HEK293 (cell line): ENCODE measurements at regions not wholly inside any gene's neighbourhood (a gene's known extent, or its start where the extent isn't known, plus 50 kb on each side); places are given as distances from the start of the nearest gene placed in this dataset.

Source experiments
- ZBTB1 ChIP-seq: fragments of 450-650 bp; formaldehyde crosslinking; IDR thresholded peaks from 2 replicates; pipeline ENCODE4 v1.5.1; 2016; ENCODE audit warnings: missing biosample characterization, missing genetic modification characterization
- ZBTB21 ChIP-seq: fragments of 450-650 bp; formaldehyde crosslinking; IDR thresholded peaks from 2 replicates; pipeline ENCODE4 v1.5.1; 2017; ENCODE audit warnings: missing biosample characterization, missing genetic modification characterization
- ZNF221 ChIP-seq: fragments of 450-650 bp; formaldehyde crosslinking; IDR thresholded peaks from 2 replicates; pipeline ENCODE4 v1.5.1; 2017; ENCODE audit warnings: missing biosample characterization, missing genetic modification characterization, borderline replicate concordance
- ZNF24 ChIP-seq: fragments of 450-650 bp; formaldehyde crosslinking; IDR thresholded peaks from 2 replicates; pipeline ENCODE4 v1.5.1; 2016; ENCODE audit warnings: missing biosample characterization, missing genetic modification characterization
- ZNF629 ChIP-seq: fragments of 450-650 bp; formaldehyde crosslinking; IDR thresholded peaks from 2 replicates; pipeline ENCODE4 v1.5.1; 2017; ENCODE audit warnings: missing biosample characterization, missing genetic modification characterization
- TF ChIP-seq, protein P1 (sequence below): fragments of 450-650 bp; formaldehyde crosslinking; IDR thresholded peaks from 2 replicates; pipeline ENCODE4 v1.5.1; 2017; ENCODE audit warnings: missing biosample characterization, missing genetic modification characterization
- TF ChIP-seq, protein P2 (sequence below): fragments of 450-650 bp; formaldehyde crosslinking; IDR thresholded peaks from 2 replicates; pipeline ENCODE4 v1.5.1; 2016; ENCODE audit warnings: missing biosample characterization, missing genetic modification characterization

DNA sequence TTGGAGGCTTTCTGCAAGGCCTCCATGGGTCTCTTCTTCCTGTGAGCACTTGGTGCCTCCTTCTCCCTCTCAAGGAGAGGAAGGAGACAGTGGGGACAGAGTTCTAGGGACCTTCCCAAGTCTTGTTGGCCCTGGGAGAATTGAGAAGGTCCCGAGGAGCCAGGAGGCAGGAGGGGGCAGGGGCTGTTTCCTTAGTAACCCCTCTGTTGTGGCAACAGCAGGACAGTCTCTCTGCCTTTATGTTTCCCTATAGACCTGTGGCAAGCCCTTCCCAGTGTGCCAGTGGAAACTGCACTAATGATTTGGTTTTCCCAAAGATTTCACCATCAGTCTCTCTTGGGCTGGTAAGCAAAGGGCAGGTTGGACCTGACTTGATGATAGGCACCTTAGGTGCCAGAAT is 87.8 kb upstream of the GALNT15 start:
- TF ChIP-seq, protein P1, sequence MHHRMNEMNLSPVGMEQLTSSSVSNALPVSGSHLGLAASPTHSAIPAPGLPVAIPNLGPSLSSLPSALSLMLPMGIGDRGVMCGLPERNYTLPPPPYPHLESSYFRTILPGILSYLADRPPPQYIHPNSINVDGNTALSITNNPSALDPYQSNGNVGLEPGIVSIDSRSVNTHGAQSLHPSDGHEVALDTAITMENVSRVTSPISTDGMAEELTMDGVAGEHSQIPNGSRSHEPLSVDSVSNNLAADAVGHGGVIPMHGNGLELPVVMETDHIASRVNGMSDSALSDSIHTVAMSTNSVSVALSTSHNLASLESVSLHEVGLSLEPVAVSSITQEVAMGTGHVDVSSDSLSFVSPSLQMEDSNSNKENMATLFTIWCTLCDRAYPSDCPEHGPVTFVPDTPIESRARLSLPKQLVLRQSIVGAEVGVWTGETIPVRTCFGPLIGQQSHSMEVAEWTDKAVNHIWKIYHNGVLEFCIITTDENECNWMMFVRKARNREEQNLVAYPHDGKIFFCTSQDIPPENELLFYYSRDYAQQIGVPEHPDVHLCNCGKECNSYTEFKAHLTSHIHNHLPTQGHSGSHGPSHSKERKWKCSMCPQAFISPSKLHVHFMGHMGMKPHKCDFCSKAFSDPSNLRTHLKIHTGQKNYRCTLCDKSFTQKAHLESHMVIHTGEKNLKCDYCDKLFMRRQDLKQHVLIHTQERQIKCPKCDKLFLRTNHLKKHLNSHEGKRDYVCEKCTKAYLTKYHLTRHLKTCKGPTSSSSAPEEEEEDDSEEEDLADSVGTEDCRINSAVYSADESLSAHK (tag by site-specific recombination): no peak
- TF ChIP-seq, protein P2, sequence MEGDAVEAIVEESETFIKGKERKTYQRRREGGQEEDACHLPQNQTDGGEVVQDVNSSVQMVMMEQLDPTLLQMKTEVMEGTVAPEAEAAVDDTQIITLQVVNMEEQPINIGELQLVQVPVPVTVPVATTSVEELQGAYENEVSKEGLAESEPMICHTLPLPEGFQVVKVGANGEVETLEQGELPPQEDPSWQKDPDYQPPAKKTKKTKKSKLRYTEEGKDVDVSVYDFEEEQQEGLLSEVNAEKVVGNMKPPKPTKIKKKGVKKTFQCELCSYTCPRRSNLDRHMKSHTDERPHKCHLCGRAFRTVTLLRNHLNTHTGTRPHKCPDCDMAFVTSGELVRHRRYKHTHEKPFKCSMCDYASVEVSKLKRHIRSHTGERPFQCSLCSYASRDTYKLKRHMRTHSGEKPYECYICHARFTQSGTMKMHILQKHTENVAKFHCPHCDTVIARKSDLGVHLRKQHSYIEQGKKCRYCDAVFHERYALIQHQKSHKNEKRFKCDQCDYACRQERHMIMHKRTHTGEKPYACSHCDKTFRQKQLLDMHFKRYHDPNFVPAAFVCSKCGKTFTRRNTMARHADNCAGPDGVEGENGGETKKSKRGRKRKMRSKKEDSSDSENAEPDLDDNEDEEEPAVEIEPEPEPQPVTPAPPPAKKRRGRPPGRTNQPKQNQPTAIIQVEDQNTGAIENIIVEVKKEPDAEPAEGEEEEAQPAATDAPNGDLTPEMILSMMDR (tag by site-specific recombination): no peak
- no peak for TF ChIP-seq ZBTB21 (tag by site-specific recombination)
- TF ChIP-seq ZNF221 (tag by site-specific recombination): no peak
- no peak for TF ChIP-seq ZBTB1 (tag by site-specific recombination)
- no peak for TF ChIP-seq ZNF629 (tag by site-specific recombination)
- TF ChIP-seq ZNF24 (tag by site-specific recombination): no peak
